Fibroblast of villous mesenchyme (primary cell): ENCODE measurements at regions not wholly inside any gene's neighbourhood (a gene's known extent, or its start where the extent isn't known, plus 50 kb on each side); places are given as distances from the start of the nearest gene placed in this dataset.
A peak's percentile ranks its signal among the peaks of the same experiment; 100 is the strongest.

ENCODE experiments used
- DNase-seq: peaks from one replicate; pipeline ENCODE4 v3.0.0-alpha.2; 2010; ENCODE audit warnings: low read depth
- H3K4me3 ChIP-seq: 2 replicates; pipeline ENCODE4 v1.5.1; 2011; ENCODE audit warnings: low read depth, mild to moderate bottlenecking, low read length
- CTCF ChIP-seq: IDR thresholded peaks from 2 replicates; pipeline ENCODE4 v1.5.1; 2012; ENCODE audit warnings: low read depth, mild to moderate bottlenecking, low read length; ENCODE audit not compliant: insufficient read depth

GRCh38 chr9:87292449-87293191, 205.0 kb upstream of the DAPK1 start:
- peak; percentile 67 for DNase-seq
- no peak overlapping the region for H3K4me3 ChIP-seq
- TF ChIP-seq CTCF, result no peak

DNA sequence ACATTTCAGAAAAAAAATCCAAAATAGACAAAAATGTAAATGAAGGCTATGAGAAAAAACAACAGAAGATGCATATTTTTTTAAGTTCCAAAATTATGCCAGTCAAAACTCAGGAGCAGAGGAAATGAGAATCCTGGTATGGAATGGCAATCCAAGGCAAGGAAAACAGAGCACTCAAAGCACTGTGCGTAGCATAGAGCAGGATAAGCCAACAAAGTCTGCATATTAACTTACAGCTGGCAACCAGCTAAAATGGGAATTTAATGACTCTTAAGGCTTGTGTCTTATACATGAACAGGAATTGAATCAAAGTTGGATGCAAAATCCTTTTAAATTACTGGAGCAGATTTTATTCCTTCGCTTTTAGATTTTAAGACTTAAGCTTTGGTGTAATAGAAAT, 203.5 kb upstream of the DAPK1 start:
- TF ChIP-seq CTCF, result no peak

DNA sequence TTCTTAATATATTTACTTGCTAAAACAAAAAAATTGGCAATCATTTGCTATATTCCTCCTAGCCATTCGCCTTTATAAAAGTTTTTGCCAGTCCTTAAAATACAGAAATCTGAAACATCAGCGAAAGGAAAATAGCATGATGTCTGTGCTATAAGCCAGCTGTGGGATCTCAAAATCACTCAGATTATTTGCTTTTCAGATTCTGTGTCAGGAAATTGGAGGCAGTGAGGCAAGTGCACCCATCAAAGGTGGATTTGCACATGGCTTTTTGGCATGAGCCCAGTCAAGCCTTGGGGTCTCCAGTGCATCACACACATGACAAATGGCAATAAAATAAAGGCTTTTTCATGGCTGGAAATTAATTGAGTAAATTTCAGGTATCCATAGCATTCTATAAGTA, 196.8 kb upstream of the DAPK1 start:
- no peak overlapping the region for H3K4me3 ChIP-seq
- TF ChIP-seq CTCF, result no peak
- no peak for DNase-seq

More for the DNA sequence above, 203.5 kb upstream of the DAPK1 start:
- no peak for DNase-seq
- H3K4me3 ChIP-seq, result no peak overlapping the region

DNA sequence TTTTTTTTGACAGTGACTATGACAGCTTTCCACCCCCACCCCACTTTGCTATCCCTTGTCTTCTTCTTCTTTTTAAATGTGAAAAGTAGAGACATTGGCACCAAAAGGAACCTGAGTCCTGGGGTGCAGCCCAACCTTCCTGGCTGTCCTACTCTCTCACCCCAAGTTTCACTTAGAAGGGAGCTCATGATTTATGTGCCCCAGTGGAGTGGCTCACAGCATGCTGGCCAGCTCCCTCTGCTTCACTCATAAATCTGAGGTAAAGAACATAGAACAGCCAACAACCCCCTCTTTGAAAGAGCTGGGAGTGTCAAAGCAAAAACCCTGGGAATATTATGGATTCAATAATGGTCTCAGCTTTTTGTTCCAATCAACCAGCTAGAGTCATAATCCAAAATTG, 196.3 kb upstream of the DAPK1 start:
- H3K4me3 ChIP-seq, result no peak overlapping the region
- no peak for TF ChIP-seq CTCF
- DNase-seq, result no peak

- TF ChIP-seq CTCF, result no peak
- DNase-seq, result no peak
- H3K4me3 ChIP-seq, result no peak overlapping the region
These were observed 192.5 kb upstream of the DAPK1 start for GRCh38 chr9:87305151-87305550.

DNA sequence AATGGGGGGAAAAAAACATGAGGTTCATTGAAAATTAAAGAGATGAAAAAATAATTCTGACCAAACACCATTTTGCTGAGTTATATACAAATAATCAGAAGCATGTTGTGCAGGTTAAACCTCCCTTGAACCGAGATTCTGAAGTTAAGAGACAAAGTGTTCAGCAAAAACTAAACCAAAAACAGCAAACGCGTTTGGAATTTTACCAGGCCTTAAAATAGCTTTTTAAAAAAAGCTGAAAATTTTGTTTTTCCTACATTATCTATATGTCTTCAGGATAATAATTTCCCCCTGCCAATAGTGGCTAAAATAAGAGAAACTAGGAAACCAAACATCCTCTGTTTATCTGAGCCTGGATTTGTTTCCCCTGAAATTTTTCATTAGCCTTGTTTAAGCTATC, 191.7 kb upstream of the DAPK1 start:
- no peak for DNase-seq
- H3K4me3 ChIP-seq, result no peak overlapping the region
- no peak for TF ChIP-seq CTCF

DNA sequence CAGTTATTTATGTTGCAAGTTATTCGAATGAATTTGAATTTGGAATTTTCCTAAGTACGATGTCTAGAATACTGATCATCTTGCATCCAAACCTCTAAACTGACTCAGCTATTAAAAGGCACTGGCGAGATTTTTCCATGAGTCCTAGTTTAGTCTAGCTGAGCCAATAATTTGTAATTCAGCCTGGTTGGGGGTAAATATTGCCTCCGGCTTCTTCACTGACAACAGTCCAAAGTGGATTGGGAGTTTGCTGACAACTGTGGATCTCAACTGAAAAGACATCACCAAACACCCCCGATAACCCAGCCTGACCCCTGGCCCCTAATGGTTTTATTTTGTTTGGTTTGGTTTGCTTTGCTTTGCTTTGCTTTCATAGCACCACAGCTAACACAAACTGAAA, 189.8 kb upstream of the DAPK1 start:
- DNase-seq, result no peak
- no peak overlapping the region for H3K4me3 ChIP-seq
- TF ChIP-seq CTCF, result no peak
